Activated CD8-positive, alpha-beta memory T cell treated with anti-CD3 and anti-CD28 coated beads for 4 hours (primary cell): ENCODE measurements at regions not wholly inside any gene's neighbourhood (a gene's known extent, or its start where the extent isn't known, plus 50 kb on each side); places are given as distances from the start of the nearest gene placed in this dataset.
"Not testable (repeated sequence)": the region's sequence is repeated elsewhere in the genome, so short reads cannot be mapped to it uniquely, and the experiment has no call there.

Experiments used
- DNase-seq, 2 donors: peaks; one replicate each; pipeline ENCODE4 v3.0.0-alpha.2; 2020; ENCODE audit warnings: low read depth in 2 of 2

DNA sequence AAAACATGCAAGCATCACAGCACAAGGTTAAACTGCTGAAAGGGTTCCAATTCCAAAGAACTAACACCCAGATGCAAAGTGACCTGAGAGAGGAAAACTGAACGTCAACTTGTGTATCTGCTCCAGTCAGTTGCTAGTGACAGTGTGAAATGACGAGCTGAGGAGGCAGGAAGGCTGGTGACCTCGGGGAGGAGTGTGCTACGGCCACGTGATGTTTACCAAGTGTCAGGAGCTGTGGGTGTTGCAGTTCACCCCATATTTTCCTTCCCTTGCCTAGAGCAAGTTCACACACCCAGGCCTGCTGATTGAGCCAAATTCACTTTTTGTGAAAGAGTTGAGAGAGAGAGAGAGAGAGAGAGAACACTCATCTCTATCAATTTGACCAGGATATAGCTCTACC, 231.6 kb upstream of the ANKH start:
- no peak for DNase-seq

GRCh38 chr5:15097552-15097951, 226.0 kb upstream of the ANKH start:
- no peak for DNase-seq

GRCh38 chr5:15096686-15097085, 225.1 kb upstream of the ANKH start:
- not testable (repeated sequence) for DNase-seq

GRCh38 chr5:15092801-15093200, 221.2 kb upstream of the ANKH start:
- no peak for DNase-seq

DNA sequence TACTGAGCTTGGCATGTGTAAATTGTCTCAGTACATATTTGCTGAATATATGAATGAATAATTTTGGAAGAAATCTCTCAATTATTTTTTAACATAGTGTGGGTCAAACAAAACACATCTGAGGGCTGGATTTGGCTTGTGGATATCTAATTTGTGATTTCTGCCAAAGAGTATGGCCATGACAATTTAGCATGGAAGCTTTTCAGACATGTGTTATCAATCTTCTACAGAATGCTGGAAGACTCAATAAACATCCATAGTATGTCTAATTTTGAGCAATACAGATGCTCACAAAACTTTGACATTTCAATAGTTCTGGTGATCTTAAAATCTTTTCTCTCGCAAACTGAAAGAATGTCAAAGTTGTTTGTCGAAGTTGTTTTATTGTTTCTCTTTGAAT, 214.1 kb upstream of the ANKH start:
- DNase-seq, result no peak

- DNase-seq, result no peak
Observed at GRCh38 chr5:15082096-15082495, 210.5 kb upstream of the ANKH start.

DNA sequence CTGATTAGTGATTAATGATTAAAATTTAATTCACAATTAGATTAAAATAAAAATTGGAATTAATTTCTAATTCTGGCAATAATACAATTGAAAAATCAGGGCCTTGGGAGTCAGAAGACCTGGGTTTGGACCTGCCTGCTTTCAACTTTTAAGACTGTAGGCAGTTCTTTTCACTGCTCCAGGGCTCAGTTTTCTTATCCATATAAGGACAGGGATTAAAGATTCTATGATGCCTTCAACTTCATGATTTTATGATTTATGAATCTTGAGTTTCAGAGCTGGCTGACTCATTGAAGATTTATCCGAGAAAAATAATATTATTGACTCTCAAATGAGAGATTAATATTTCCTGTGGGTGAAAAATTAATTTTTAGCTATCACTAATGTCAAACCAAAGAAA, 208.6 kb upstream of the ANKH start:
- no peak for DNase-seq

DNA sequence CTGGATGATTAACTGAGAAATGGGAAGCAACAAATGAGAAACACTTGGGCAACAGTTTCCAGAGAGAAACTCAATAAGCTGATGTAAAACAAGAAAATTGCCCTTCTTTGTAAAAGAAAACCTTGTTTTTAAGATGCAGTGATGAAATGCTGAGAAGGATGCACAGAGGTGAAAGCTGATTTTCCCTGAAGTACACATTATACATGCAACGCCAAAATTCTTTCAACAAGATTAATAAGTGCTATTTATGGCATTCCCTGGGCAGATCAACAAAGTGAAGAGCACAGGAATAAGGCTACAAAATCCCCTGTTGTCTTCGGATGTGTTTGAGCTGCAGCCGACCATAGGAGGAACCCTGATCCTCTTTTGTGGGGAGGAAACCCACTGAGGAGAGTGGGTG, 208.0 kb upstream of the ANKH start:
- DNase-seq, result no peak

- DNase-seq, result no peak
Observed at GRCh38 chr5:15074651-15075050, 203.1 kb upstream of the ANKH start.

GRCh38 chr5:15073453-15073852, 201.9 kb upstream of the ANKH start:
- DNase-seq, result no peak

GRCh38 chr5:15070907-15071306, 199.3 kb upstream of the ANKH start:
- DNase-seq, result no peak

DNA sequence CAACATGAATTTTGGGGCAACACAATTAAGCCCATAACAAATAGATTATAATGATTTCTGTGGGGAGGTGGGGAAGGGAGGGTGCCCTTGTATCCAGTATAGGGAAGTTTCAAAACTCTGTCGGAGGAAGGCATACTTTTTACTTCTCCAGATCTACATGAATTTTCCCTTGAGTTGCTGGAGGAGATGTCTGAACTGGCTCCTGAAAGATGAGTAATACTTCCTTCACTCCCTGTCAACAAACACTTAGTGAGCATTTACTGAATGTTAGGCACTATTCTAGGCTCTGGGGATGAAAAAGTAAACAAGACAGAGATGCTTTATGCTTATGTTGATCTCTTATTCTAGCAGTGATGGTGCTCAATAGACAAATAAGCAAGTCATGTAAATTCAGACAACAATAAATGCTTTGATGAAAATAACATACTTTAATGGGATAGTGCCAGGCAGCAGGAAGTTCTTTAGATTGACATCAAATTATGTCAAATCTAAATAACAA, 197.9 kb upstream of the ANKH start:
- DNase-seq, result no peak

DNA sequence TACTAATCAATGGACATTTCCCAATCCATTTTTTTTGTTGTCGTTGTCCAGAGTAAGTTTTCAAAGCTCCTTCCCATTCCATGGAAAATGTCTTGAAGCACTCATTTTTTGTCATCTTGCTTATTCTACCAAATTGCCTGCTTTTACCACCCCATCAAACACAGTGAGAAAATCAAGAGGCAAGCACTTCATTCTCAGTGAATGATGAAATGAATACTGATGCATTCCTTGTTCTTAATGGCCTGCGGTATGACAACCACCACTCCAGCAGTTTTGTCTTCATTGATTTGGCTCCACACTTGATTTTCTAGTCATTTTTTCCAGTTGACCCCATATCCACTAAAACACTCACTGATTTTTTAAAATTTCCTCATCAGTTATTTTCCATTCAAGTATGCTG, 193.5 kb upstream of the ANKH start:
- no peak for DNase-seq

DNA sequence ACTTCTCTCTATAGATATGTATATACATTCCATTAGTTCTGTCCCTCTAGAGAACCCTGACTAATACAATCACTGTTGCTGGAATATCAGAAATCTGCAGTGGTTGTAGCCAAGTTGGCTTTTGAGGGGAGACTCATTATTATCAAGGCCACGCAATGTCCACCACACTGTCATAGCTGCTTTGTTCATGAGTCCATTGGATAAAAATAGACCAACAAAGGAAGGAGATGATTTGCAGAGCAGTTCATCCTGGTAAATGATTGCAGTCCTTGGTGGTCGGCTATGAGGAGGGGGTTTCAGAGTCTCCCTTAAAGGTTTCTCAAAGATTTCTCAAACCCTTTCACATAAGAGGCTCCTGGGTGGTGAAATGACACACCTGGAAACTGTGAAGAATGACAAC, 192.8 kb upstream of the ANKH start:
- DNase-seq, result no peak

DNA sequence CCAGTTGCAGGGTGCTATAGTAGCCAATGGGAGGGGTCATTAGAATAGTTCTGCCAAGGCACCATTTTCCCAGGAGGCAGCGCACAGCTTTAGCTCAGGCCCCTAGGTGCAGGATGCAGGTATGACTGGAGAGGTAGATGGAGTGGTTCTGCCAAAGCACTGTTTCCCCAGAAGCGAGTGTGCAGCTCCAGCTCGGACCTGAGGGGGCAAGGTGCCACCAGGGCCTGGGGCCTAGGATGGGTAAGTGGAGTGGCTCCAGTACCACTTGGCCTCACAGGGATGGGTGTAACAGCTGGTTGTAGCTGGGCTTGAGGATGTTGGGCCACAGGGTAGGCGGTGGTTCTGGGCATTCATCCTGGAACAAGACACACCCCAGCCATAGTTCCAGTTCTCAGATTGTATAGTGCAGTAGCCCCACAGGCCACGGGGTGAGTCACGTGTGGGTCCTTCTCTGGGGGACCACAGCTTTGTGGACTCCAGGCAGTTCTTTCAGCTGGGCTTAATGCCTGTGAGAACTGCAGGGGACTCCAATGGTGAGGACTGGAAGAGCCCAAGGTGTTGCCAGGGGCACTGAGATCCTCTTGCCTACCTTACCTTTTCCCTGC, 185.5 kb upstream of the ANKH start:
- no peak for DNase-seq

- DNase-seq, result no peak
Observed at GRCh38 chr5:15044521-15044920, 172.9 kb upstream of the ANKH start.

GRCh38 chr5:15037247-15037908, 165.8 kb upstream of the ANKH start:
- DNase-seq, result no peak

DNA sequence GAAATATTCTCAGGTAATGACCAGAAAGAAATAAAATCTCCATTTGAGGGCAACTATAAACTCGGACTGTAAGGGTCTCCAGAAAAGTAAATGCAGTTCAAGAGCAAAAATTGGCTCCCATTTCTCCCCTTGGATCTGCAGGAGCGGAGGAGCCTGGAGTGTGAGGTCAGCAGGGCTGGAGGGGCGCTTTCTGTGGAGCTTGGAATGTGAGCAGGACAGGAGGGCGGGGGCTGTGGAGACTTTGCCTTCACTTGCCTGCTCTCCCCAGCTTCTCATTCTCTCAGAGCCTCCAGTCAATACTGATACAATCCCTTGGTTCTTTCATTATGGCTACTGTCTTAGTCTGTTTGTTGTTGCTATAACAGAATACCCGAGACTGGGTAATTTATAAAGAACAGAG, 162.8 kb upstream of the ANKH start:
- DNase-seq, result no peak

DNA sequence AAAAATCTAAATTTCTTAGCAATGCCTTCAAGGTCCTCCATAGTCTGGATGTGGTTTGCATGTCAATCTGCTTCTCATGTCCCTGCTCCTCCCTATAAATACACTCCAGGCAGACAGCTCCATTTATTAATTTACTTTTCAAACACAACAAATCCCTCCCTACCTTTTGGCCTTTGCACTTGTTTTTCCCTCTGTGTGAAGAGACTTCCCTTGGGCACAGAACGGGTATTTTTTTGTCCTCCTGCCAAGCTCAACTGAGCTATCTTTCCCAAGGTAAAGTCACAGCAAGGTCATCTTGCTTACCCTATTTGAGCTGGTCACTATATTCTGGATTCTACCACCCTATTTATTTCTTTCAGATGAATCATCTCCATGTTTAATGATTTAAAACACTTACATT, 159.6 kb upstream of the ANKH start:
- DNase-seq, result no peak

- DNase-seq, result no peak
Observed at GRCh38 chr5:15027764-15028163, 156.2 kb upstream of the ANKH start.

GRCh38 chr5:15026944-15027343, 155.4 kb upstream of the ANKH start:
- no peak for DNase-seq

- no peak for DNase-seq
Observed at GRCh38 chr5:15026011-15026893, 154.7 kb upstream of the ANKH start.

DNA sequence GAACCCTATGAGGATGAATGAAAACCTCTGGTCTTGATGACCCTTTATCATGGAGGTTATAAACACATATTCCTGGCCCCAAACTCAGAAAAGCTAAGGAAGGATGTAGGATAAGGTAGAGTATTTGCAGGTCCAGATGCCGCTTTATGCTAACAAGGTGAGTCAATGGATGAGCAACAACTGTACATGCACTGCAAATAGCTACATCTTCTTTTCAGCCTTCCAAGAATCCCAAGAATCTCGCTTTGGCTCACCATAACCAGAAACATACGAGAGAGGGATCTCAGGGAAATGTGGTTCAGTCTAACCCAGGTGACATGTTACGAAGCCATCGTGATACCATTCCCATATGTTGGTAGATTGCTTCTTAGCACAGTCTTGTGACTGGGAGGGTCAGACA, 152.3 kb upstream of the ANKH start:
- no peak for DNase-seq
